GM18508 (cell line): ENCODE measurements at regions not wholly inside any gene's neighbourhood (a gene's known extent, or its start where the extent isn't known, plus 50 kb on each side); places are given as distances from the start of the nearest gene placed in this dataset.

Experiments
- ATAC-seq: cut with Tn5 transposase; IDR thresholded peaks from one replicate; pipeline ENCODE4 v1.9.1; 2021; ENCODE audit warnings: moderate number of reproducible peaks; ENCODE audit not compliant: insufficient read depth, unreplicated experiment

DNA sequence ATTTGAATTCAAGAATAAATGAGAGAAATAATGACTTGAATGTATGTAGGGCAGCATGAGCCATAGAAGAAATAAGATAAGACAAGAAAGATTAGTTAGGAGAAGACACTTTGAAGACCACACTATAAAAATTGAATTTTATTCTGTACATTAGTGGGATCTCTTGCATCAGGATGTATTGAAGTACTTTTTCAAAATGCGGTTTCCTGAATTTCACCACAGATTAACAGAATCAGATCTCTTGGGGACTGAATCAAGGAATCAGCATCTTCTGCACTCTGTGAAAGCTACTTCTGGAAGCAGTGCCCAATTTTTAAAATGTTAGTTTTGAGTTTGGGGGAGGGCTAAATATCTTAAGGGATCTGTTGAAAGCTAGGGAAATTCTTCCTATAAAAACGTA lies 763.9 kb upstream of the GOLIM4 start:
- ATAC-seq = no peak

DNA sequence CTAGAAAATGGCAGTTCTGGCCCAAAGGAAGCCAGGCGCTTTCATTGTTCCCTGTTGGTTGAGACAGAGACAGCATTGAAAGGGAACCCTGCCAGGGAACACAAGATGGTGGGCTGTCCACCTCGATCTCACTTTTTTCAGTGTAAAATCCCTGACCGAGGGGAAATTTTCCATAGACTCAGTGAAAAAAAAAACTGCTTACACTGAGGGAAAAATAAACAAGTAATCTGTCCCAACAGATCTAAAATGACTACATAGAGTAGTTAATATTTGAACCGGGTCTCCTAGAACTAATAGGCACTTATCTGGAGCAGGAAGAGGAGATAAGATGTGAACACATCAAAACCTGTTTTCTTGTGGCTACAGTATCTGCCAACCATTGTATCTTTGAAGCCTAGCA lies 763.4 kb upstream of the GOLIM4 start:
- no peak for ATAC-seq

DNA sequence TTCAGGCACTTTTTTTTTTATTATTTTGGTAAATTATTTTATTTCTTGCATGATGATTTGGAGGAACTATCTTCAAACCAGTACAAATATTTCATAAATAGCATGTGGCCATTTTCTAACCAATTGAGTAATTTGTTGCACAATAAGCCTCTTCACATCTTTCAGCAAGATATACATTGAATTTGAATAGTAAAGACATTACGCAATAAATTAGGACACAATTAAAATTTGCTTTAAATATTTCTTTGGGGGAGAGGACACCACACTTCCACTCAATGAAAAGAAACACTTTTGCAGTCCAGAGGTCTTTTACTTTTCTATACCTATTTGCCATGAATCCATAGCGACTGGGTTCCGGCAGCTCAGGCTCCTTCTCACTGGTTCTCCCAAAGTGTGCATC lies 762.6 kb upstream of the GOLIM4 start:
- no peak for ATAC-seq

DNA sequence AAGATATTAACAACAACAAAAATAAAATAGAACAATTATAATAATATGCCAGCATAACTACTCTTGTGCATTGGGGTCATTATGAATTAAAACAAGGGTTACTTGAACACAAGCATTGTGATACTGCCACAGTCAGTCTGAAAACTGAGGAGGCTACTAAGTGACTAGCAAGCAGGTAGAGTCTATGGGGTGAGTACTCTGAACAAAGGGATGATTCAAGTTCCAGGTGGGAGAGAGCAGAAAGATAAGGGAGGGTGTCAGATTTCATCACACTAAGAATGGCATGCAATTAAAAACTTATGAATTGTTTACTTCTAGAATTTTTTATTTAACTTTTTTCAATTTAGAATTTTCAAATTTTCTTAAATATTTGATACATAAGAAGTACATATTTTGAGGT lies 754.4 kb upstream of the GOLIM4 start:
- ATAC-seq = no peak

DNA sequence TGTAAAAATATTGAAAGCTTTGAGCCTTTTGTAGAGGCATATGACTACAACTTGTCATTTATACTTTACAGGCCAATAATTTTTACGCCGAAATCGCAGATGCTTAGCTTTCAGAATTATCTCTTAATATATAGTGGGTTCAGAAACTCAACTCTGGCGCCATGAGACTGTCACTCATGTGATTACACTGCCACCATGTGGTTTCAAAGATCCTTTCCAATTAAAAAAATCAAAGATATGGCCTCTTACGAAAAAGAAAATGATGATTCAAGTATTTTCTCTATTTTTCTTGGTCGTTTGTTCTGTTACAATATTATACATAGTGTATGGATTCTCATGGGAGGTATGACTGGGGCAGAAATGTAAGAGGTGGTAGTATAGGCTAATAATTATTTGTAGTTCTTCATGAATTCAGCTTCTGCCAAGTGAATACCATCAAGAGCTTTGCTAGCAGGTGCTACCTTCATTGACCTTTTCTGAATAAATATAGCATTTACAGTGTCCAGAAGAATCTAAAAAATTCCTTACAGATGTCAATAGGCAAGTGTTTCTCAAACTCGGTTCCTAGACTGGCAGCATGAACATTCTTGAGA lies 751.7 kb upstream of the GOLIM4 start:
- no peak for ATAC-seq

DNA sequence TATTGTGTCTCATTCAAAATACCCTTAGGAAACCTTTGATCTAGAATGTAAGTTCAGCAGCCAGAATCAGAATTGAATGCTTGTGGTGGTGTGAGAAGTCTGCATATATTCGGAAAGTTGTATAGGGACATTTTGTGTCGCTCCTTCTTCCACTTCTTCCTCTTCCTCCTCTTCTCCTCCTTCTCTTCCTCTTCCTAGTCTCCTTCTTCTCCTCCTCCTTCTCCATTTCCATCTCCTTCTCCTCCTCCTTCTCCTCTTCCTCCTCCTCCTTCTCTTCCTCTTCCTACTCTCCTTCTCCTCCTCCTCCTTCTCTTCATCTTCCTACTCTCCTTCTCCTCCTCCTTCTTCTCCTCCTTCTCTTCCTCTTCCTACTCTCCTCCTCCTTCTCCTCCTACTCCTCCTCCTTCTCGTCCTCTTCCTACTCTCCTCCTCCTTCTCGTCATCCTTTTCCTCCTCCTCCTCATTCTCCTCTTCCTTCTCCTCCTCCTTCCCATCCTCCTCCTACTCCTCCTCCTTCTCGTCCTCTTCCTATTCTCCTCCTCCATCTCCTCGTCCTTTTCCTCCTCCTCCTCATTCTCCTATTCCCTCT lies 749.3 kb upstream of the GOLIM4 start:
- ATAC-seq = no peak

DNA sequence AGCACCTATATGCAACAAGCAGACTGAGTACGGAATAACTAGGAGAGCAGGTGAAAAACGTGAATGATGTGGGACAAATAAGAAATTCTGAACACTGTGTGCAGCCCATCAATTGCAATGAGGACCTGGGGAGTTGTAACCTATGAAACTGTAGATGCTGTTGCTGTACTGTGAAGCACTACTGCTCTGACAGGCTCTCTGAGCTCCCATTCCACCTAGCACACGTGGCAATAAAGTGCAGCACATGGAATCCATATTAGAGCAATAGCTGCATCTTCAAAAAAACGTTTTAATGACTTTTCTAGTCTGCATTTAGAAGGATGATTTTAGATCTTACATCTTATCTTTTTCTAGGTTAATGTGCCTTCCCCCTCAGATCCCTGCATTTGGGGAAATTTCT lies 748.7 kb upstream of the GOLIM4 start:
- ATAC-seq = no peak

DNA sequence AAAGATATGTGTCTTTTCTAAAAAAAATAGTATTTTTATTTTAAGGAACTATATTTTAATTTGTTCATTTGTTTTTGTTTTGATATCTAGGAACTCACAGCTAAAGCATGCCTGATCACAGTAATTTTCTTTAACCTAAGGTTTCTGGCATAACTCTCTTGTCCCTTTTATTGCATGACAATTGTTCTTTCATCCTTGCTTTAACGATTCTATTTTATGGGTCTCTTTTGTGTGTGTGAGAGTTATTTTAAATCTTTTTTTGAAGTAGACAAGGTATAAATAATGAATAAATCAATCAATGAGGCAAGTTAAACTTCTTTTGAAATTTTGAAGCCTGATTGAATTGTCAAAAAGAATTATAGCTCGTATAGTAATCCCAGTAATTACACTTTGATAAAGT lies 747.8 kb upstream of the GOLIM4 start:
- ATAC-seq = no peak

DNA sequence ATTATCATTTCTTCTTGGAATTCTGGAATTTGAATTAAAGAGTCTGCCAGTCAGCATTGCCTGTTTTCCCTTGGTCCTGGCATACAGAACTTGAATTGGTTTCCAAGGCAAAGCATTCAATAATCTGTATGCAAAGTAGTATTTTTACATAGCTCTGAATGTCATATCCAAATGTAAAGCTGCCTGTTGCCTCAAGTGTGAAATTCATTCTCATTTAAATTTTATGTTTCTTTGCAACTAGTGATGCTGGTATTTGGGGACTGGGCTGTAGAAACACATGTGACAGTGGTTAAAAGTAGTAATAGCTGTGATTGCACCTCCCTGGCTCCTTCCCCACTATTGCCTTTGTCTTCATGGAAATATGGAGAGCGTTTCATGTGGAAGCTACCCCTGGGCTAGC lies 743.9 kb upstream of the GOLIM4 start:
- ATAC-seq = no peak

DNA sequence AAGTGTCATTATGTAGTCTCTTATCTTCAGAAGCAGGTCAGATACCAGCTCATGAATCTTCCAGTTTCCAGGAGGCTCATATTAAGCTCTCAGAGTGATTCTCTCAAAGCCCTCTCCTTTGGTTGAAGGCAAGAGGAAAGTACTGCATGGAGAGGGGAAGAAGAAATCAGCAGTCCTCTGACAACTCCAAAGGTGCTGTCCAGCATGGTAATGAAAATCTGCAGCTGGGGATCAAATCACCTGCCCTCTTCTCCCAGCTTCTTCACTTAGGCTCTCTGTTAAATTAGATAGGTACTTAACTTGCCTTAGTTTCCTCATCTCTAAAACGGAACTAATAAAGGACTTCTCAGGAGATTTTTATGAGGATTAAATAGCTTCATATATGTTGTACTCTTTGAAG lies 738.8 kb upstream of the GOLIM4 start:
- ATAC-seq = no peak

DNA sequence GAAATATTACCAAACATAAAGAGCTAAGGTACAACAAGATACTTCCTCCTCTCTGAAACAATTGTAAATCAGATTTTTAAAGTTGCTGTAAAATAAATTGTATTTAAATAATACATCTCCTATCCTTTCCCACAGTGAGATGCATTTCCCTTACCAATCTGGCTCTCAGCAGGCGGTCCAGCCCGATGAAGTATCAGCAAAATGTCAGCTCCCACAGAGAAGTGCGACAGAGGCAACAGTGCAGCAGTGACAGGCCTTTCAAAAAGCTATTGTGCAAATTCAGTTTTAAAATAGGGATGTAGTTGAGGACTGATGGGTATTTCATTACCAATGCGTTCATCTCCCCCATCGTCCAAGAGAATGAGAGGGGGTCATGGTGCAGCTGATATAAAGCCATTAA lies 733.2 kb upstream of the GOLIM4 start:
- ATAC-seq = no peak

DNA sequence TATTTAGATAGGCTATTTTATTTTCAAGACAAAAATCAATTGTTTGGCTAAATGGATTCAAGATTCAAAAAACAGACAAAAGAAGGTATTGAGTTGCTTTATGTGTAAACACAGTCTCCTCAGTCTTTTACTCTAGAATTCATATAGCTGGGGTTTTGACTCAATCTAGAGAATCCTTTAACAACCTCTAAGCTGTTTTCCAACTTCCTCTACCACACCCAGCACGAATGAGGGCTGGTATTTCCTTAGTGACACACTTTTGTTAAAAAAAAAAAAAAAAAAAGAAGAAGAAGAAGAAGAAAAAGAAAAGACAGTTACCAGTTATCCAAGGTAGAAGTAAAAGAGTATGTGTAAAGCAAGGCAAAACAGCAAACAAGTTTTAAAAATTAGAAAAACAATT lies 732.8 kb upstream of the GOLIM4 start:
- ATAC-seq = no peak

DNA sequence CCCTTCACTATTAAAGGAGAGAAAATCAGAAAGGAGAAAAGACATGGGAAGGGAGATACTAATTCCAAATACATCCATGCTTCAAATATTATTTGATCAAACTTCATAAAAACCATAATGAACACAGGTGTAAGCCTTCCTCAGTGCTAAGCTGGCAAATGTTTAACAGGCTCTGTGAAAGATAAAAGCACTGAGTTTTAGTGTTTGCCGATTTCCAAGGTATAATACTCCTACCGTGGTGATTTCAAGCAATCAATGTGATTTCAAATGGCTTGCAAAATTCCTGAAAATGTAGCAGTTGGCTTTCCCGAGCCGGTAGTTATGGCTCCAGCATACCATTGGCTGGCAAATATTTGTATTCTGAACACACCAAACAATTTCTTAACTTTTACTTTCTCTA lies 732.3 kb upstream of the GOLIM4 start:
- ATAC-seq = no peak

DNA sequence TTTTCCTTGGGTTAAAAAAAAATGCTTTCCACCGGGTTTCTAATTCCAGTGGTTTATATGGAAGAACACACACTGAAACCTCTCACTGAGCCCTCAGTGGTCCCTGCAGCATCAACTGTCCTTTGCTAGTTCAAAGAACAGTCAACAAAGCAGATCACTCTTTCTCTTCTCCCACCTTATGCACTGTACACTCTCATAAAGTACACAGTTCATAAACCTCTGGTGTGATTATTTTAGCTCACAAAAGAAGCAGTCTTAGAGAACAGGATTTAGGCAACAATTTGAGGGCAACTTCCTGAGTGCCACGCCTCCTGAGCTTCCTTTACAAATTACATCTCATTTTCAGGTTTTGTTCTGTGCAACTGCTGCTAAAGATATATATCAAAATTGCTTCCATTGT lies 728.4 kb upstream of the GOLIM4 start:
- no peak for ATAC-seq

DNA sequence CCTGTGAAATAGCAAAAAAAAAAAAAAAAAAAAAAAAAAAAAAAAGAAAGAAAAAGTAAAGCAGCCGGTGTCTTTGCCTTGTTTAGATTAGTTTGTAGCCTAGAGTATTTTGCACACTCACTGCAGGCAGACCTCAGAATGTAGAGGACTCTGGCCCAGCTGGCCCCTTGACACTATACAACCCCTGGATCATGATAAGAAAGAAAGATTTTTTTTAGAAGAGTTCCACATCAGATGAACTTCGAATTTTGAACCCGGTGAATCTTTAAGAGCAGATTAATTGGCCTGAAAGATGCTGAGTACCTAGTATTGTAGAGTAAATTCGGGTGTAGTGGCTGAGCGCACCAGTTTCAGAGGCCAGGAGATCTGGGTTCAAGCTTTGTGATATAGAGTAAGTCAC lies 727.7 kb upstream of the GOLIM4 start:
- no peak for ATAC-seq

DNA sequence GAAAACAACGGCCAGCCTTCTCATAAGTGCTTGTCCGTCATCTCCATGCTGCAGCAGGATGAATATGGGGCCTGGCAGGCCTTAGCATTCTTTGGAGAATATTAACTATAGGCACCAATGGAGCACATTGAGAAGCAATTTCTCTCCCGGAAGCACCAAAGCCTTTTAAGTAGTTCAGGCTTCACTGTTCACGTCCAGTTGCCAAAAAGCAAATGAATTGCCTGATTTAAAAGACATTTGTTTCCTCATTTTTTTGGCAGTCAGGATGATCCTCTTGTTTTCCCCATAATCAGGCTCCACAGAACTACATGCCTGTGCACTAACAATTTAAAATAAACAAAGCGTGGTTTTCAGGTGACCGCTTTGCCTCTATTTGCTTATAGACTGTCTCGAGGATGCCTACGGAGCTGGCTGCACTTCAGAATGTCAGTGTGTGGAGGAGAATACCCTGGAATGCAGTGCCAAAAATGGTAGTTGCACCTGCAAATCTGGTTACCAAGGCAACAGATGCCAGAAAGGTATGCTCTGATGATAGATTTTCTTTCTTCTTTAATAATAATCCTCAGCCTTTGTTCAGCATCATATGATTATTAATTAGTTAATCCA lies 725.2 kb upstream of the GOLIM4 start:
- no peak for ATAC-seq

DNA sequence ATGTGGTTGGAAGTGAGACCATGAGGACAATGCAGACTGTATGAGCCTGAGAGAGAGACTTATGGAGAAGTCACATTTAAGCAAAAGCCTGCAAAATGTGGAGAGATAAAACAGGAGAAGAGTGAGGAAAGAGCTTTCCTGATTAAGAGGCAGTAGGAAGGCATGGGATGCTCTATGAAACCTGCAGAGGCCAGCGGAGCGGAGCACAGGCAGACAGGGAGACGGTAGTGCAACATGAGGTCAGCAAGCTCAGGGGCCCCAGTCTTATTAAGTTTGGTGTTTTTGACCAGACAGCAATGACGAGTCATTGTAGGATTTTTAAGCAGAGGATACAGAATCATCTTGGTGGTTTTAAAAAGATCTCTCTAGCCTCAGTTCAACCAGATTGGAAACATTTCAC lies 721.5 kb upstream of the GOLIM4 start:
- ATAC-seq = no peak

DNA sequence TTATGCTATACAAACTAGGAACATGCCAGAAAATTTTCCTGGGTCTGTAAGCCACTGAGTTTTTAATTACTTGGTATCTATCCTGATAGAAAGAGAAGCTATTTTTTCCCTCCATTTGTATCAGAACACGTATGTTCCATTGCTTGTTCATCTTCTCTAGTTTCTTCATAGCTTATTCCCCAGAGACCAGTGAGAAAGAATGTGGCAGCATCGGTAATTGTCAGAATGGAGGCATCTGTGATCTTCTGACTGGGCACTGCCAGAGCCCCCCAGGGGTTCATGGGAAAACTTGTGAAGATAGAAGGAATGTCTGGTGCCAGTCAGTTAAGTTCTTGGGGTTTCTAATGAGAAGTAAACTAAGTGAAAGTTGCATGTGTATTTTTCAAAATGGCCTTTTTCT lies 720.2 kb upstream of the GOLIM4 start:
- ATAC-seq = no peak

DNA sequence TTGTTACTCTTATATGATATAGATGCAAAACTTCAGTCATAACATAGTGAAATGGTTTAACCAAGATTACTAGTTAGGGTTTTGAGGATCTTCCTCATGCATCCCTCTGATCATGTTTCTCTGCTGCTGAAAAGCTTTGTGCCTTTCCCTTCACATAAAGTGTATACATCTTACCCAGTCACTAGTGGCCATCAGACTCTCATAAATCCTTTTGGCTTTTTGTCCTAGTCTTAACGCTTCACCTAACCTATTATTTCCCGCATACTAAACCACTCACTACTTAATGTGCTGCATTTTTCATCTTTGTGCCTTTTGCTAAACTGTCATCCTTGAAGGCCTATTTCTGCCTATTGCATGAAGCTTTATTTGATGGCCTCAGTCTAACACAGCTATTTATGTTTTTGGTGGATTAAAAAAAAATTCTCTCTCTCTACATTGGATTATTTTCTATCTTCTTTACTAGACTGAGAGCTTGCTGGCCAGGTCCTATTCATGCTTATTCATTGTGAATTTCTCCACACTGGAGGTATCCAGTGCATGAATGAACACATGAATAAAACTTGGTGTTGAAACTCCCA lies 717.6 kb upstream of the GOLIM4 start:
- ATAC-seq = no peak

DNA sequence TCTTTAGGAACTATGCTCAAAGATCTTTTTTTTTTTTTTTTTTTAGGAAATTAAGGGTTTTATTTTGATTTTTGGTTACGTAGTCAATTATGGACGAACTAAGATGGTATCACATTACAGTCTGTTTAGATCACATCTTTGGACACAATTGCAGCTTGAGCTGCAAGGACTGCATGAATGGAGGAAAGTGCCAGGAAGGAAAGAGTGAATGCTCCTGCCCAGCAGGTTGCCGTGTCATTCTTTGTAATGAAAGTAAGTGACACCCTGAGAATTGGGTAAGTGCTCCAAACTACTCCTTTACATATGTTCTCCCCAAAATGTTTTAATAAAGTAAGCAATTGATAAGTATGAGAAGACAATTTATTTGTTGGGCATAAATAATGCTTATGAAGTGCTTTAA lies 716.5 kb upstream of the GOLIM4 start:
- ATAC-seq = no peak

DNA sequence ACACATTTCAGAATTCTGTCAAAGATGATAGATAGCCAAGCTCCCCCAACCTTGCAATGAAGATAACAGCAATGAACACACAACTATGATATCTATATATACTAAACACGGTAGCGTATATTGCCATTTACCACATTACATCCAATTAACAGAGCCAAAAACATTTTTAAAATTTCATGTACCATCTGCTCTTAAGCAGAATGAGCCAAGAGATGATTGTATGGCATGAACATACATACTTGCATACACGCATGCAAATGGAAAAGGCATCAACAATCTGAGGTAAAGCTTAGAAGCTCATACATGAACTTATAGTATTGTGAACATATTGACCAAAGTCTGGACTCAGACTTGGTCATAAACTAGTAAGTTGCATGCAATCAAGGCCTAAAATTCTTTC lies 712.9 kb upstream of the GOLIM4 start:
- ATAC-seq = no peak

DNA sequence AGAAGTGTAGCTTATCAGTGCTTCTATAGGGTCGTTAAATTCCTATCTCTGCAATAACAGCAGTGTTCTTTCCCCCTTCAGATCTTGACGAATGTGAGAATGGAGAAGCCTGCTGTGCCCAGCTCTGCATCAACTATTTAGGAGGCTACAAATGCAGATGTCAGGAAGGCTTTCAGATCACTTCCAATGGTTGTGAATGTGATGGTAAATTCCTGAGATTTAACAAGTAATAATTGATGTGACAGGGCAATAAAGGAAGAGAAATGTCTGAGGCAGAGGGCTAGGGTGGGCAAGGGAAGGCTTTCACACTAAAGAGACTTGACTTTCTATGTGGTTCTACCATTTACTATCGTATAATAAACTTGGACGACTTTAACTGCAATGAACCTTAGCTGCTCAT lies 711.7 kb upstream of the GOLIM4 start:
- ATAC-seq = no peak
